HEK293T (cell line): ENCODE measurements at regions not wholly inside any gene's neighbourhood (a gene's known extent, or its start where the extent isn't known, plus 50 kb on each side); places are given as distances from the start of the nearest gene placed in this dataset.

Source experiments
- FOXM1 ChIP-seq: fragments of 450-650 bp; IDR thresholded peaks from 2 replicates; pipeline ENCODE4 v1.6.1; 2017; ENCODE audit warnings: mild to moderate bottlenecking, borderline replicate concordance
- HDGF ChIP-seq: fragments of 450-650 bp; IDR thresholded peaks from 2 replicates; pipeline ENCODE4 v1.6.1; 2017; ENCODE audit warnings: antibody characterized with exemption, borderline replicate concordance
- LEF1 ChIP-seq: fragments of 450-650 bp; IDR thresholded peaks from 2 replicates; pipeline ENCODE4 v1.6.1; 2017; ENCODE audit warnings: mild to moderate bottlenecking, borderline replicate concordance

DNA sequence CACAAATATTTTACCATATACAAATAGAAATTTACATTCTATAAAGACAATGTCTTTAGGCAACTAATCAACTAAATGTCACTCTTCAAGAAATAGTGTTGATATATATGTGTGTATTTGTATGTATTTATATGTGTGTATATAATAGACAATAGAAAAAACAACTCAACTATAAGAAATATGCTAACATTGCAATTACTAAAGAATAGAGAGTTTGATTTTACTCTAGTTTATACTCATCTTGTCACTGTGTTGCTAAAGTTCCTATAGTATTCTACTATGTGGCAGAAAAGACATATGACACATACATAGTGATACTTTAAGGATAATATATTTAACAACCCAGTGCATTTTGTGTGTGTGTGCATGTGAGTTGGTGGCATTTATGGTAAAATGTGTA is 1728.3 kb downstream of the PLA2G4A start:
- TF ChIP-seq FOXM1 (no peak), LEF1 (no peak), HDGF (no peak)
